Transverse colon (tissue), 4 donors: ENCODE measurements at regions not wholly inside any gene's neighbourhood (a gene's known extent, or its start where the extent isn't known, plus 50 kb on each side); places are given as distances from the start of the nearest gene placed in this dataset.

Experiments
- DNase-seq: peaks from one replicate; pipeline ENCODE4 v3.0.0-alpha.2; 2019
- H3K27ac ChIP-seq, 4 donors: fragments of 200-600 bp; sonication (generic); 2 replicates each; pipeline ENCODE4 v1.5.1; 2016 to 2018; ENCODE audit warnings: inconsistent platforms in 4 of 4
- H3K27me3 ChIP-seq: fragments of 200-600 bp; sonication (generic); 2 replicates; pipeline ENCODE4 v1.5.1; 2017; ENCODE audit warnings: inconsistent platforms
- H3K36me3 ChIP-seq, 4 donors: fragments of 200-600 bp; sonication (generic); 2 replicates each; pipeline ENCODE4 v1.5.1; 2017 to 2019; ENCODE audit warnings: inconsistent platforms in 4 of 4
- H3K4me1 ChIP-seq, 4 donors: fragments of 200-600 bp; sonication (generic); 2 replicates each; pipeline ENCODE4 v1.5.1; 2017 to 2020; ENCODE audit warnings: inconsistent platforms in 4 of 4
- H3K4me3 ChIP-seq, 4 donors: fragments of 200-600 bp; sonication (generic); 1 replicate in 1 of 4; 2 replicates in 3 of 4; pipeline versions ENCODE4 v1.5.1 to v1.6.1; 2017 to 2019; ENCODE audit warnings: inconsistent platforms in 4 of 4
- H3K9me3 ChIP-seq, 2 donors: fragments of 200-600 bp; sonication (generic); 2 replicates each; pipeline ENCODE4 v1.5.1; 2017 to 2019; ENCODE audit warnings: inconsistent platforms in 2 of 2
- EP300 ChIP-seq: sonication (generic); formaldehyde crosslinking; IDR thresholded peaks from one replicate; pipeline ENCODE4 v1.6.1; 2017; ENCODE audit warnings: antibody characterized with exemption, low read depth
- POLR2A ChIP-seq: fragments of 450-650 bp; IDR thresholded peaks from one replicate; pipeline ENCODE4 v1.6.1; 2016; ENCODE audit warnings: antibody characterized with exemption, mild to moderate bottlenecking, moderate library complexity
- POLR2AphosphoS5 ChIP-seq, 3 donors: sonication (generic); formaldehyde crosslinking; IDR thresholded peaks; one replicate each; pipeline ENCODE4 v1.6.1; 2016; ENCODE audit warnings: antibody characterized with exemption in 3 of 3
- WGBS, 2 donors: methylation state at CpG; one replicate each; pipeline ENCODE4 v1.1.5; 2018; ENCODE audit warnings: low coverage in 1 of 2; 5-methylcytosine and 5-hydroxymethylcytosine counted together
- in situ Hi-C, 4 donors: fragments of 200-750 bp; cut with MboI; loops; one replicate each; pipeline versions ENCODE4 v1.15.0 to v1.15.1; 2017; ENCODE audit warnings: low sequenced_read_pairs in 3 of 4, low pct_ligation_motif_present in 1 of 4, low pct_unique_long_range_greater_than_20kb in 1 of 4
- intact Hi-C: fragments of 100-400 bp; cut with DNase I; formaldehyde crosslinking; loops from one replicate; pipeline ENCODE4 v1.15.1; 2023; ENCODE audit warnings: low total_unique reads
- TF ChIP-seq, protein P1 (sequence below), 5 experiments: fragments of 200-600 bp in 3 of 5; fragments of 450-650 bp in 2 of 5; sonication (generic) in 3 of 5; IDR thresholded peaks; 1 replicate in 2 of 5; 2 replicates in 3 of 5; pipeline ENCODE4 v1.5.1; 2016 to 2017; ENCODE audit warnings: antibody characterized with exemption in 5 of 5, inconsistent platforms in 3 of 5, mild to moderate bottlenecking in 2 of 5, moderate library complexity in 1 of 5

- in situ Hi-C loops (no loop called here), intact Hi-C loops (no loop called here)
- TF ChIP-seq POLR2AphosphoS5 (IDR thresholded peaks at IDR 0.05) (no peak), POLR2A (no peak), EP300 (no peak)
- TF ChIP-seq, protein P1, sequence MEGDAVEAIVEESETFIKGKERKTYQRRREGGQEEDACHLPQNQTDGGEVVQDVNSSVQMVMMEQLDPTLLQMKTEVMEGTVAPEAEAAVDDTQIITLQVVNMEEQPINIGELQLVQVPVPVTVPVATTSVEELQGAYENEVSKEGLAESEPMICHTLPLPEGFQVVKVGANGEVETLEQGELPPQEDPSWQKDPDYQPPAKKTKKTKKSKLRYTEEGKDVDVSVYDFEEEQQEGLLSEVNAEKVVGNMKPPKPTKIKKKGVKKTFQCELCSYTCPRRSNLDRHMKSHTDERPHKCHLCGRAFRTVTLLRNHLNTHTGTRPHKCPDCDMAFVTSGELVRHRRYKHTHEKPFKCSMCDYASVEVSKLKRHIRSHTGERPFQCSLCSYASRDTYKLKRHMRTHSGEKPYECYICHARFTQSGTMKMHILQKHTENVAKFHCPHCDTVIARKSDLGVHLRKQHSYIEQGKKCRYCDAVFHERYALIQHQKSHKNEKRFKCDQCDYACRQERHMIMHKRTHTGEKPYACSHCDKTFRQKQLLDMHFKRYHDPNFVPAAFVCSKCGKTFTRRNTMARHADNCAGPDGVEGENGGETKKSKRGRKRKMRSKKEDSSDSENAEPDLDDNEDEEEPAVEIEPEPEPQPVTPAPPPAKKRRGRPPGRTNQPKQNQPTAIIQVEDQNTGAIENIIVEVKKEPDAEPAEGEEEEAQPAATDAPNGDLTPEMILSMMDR (IDR thresholded peaks at IDR 0.05) = no peak
- no peak for DNase-seq
- no peak overlapping the region for H3K4me3 ChIP-seq
- H3K4me1 ChIP-seq = no peaks in the 10 kb centered on the region
- H3K27me3 ChIP-seq = no peaks in the 10 kb centered on the region
- H3K9me3 ChIP-seq = no peaks in the 10 kb centered on the region
- WGBS, 2 donors = 69 to 71% methylated on average over 2 of the region's 2 CpGs
- H3K27ac ChIP-seq = no peak overlapping the region
- H3K36me3 ChIP-seq = no peaks in the 10 kb centered on the region
Observed at GRCh38 chr11:24298146-24298545, 198.7 kb upstream of the LUZP2 start.

DNA sequence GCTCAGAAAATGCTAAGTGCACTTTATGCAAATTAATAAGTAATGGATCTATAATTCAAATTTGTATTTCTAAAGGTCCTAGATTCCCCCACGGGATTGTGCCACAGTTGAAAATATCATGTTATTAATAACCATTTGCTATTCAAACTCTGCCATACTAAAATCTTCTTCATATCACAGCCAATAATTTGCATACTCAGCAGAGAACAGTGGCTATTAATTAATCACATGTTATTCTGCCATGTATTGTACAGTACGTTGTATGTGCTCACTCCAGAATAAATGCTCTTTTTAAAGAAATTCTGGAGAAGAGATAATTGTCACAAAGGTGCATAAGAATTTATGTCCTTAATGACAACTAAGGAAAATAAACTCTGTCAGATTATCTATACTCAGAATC is 184.9 kb upstream of the LUZP2 start:
- 69 to 80% methylated on average over 2 of the region's 2 CpGs for WGBS, 2 donors
- no peak for DNase-seq
- intact Hi-C loops (no loop called here), in situ Hi-C loops (no loop called here)
- no peaks in the 10 kb centered on the region for H3K36me3 ChIP-seq
- no peaks in the 10 kb centered on the region for H3K9me3 ChIP-seq
- H3K4me3 ChIP-seq = no peak overlapping the region
- no peaks in the 10 kb centered on the region for H3K27me3 ChIP-seq
- H3K27ac ChIP-seq = no peak overlapping the region
- TF ChIP-seq EP300 (no peak), POLR2AphosphoS5 (IDR thresholded peaks at IDR 0.05) (no peak), POLR2A (no peak)
- TF ChIP-seq, protein P1 (IDR thresholded peaks at IDR 0.05) = no peak
- H3K4me1 ChIP-seq = no peaks in the 10 kb centered on the region

GRCh38 chr11:24312464-24313238 is 184.2 kb upstream of the LUZP2 start:
- H3K9me3 ChIP-seq = no peaks in the 10 kb centered on the region
- TF ChIP-seq POLR2A = no peak
- no peak for TF ChIP-seq EP300
- TF ChIP-seq, protein P1 (IDR thresholded peaks at IDR 0.05) = no peak
- TF ChIP-seq POLR2AphosphoS5 (IDR thresholded peaks at IDR 0.05) = no peak
- H3K4me1 ChIP-seq = no peaks in the 10 kb centered on the region
- H3K36me3 ChIP-seq = no peaks in the 10 kb centered on the region
- H3K4me3 ChIP-seq = no peak overlapping the region
- H3K27ac ChIP-seq = no peak overlapping the region
- WGBS, 2 donors = 69 to 84% methylated on average over 2 of the region's 2 CpGs
- no peak for DNase-seq
- in situ Hi-C loops (no loop called here), intact Hi-C loops (no loop called here)
- no peaks in the 10 kb centered on the region for H3K27me3 ChIP-seq

- WGBS, 2 donors = 86 to 91% methylated on average over 2 of the region's 2 CpGs
- Histone ChIP-seq H3K4me1 (no peaks in the 10 kb centered on the region), H3K27ac (no peak overlapping the region), H3K9me3 (no peaks in the 10 kb centered on the region), H3K36me3 (no peaks in the 10 kb centered on the region), H3K27me3 (no peaks in the 10 kb centered on the region), H3K4me3 (no peak overlapping the region)
- in situ Hi-C loops = no loop called here
- intact Hi-C loops = no loop called here
- TF ChIP-seq POLR2AphosphoS5 (IDR thresholded peaks at IDR 0.05) = no peak
- no peak for TF ChIP-seq EP300
- no peak for DNase-seq
Observed at GRCh38 chr11:24321229-24321628, 175.6 kb upstream of the LUZP2 start.

GRCh38 chr11:24324211-24324610 is 172.6 kb upstream of the LUZP2 start:
- no peak for DNase-seq
- intact Hi-C loops = no loop called here
- no peak overlapping the region for H3K27ac ChIP-seq
- no peaks in the 10 kb centered on the region for H3K4me1 ChIP-seq
- H3K36me3 ChIP-seq = no peaks in the 10 kb centered on the region
- TF ChIP-seq POLR2A = no peak
- TF ChIP-seq, protein P1 (IDR thresholded peaks at IDR 0.05) = no peak
- TF ChIP-seq POLR2AphosphoS5 (IDR thresholded peaks at IDR 0.05) = no peak
- no peak for TF ChIP-seq EP300
- no peaks in the 10 kb centered on the region for H3K9me3 ChIP-seq
- H3K27me3 ChIP-seq = no peaks in the 10 kb centered on the region
- H3K4me3 ChIP-seq = no peak overlapping the region
- in situ Hi-C loops = no loop called here
